ENCODE measurements at regions not wholly inside any gene's neighbourhood (a gene's known extent, or its start where the extent isn't known, plus 50 kb on each side); places are given as distances from the start of the nearest gene placed in this dataset.

DNA sequence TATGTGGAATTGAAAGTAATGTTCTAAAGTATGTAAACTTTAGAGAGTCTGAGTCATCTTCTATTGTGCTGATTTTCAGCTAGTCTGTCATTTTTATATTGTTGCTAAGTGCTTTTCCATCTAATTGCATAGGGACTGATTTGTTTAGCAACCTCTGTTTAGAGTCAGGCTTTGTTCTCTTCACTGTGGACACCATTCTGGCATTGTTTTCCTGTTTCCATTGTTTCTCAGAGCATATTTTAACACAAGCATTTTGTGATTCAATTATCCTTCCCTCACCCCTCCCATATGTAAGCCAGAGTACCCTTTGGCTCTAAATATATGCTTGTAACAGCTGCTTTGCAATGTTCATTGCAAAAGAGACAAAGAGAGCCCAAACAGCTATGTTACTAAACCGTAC, 748.4 kb upstream of the PHF14 start:
- TF ChIP-seq USF2 (IDR thresholded peaks at IDR 0.05; ENCODE audit: low read depth, low read length) (no peak), BHLHE40 (IDR thresholded peaks at IDR 0.05; ENCODE audit: low read depth, low read length) (no peak), CTCF (conservative IDR thresholded peaks at IDR 0.05; ENCODE audit: low read depth, low read length) (no peak), POLR2A (IDR thresholded peaks at IDR 0.05; ENCODE audit: low read depth, low read length) (no peak), RAD21 (IDR thresholded peaks at IDR 0.05; ENCODE audit: low read length) (no peak), CEBPB (IDR thresholded peaks at IDR 0.05; ENCODE audit: low read depth, low read length) (no peak), ELK1 (IDR thresholded peaks at IDR 0.05; ENCODE audit: borderline replicate concordance, low read depth, low read length) (no peak)

Measured in IMR-90 (cell line).